Ovary (tissue), 7 donors: ENCODE measurements at regions not wholly inside any gene's neighbourhood (a gene's known extent, or its start where the extent isn't known, plus 50 kb on each side); places are given as distances from the start of the nearest gene placed in this dataset.

Source experiments
- DNase-seq, 5 donors: peaks; one replicate each; pipeline ENCODE4 v3.0.0-alpha.2; 2019 to 2020
- H3K27ac ChIP-seq, 2 donors: fragments of 200-600 bp; one replicate each; pipeline versions ENCODE4 v1.5.1 to v1.8.0; 2019 to 2022
- H3K27me3 ChIP-seq: fragments of 200-600 bp; one replicate; pipeline ENCODE4 v1.8.0; 2022
- H3K36me3 ChIP-seq: fragments of 200-600 bp; sonication (generic); one replicate; pipeline ENCODE4 v1.5.1; 2019
- H3K4me1 ChIP-seq: one replicate; pipeline ENCODE4 v1.8.1; 2013; ENCODE audit warnings: mild to moderate bottlenecking, moderate library complexity; ENCODE audit not compliant: insufficient read depth
- H3K4me3 ChIP-seq: fragments of 200-600 bp; sonication (generic); one replicate; pipeline ENCODE4 v1.5.1; 2017
- H3K9me3 ChIP-seq, 2 donors: fragments of 200-600 bp in 1 of 2; sonication (generic) in 1 of 2; one replicate each; pipeline versions ENCODE4 v1.5.1 to v1.8.1; 2013 to 2019; ENCODE audit warnings: mild to moderate bottlenecking in 1 of 2, moderate library complexity in 1 of 2
- CTCF ChIP-seq, 3 donors: fragments of 450-650 bp in 2 of 3; fragments of 200-600 bp in 1 of 3; IDR thresholded peaks; one replicate each; pipeline versions ENCODE4 v1.5.1 to v1.8.0; 2016 to 2022; ENCODE audit warnings: antibody characterized with exemption in 3 of 3, mild to moderate bottlenecking in 1 of 3
- EP300 ChIP-seq: sonication (generic); formaldehyde crosslinking; IDR thresholded peaks from one replicate; pipeline ENCODE4 v1.6.1; 2017; ENCODE audit warnings: antibody characterized with exemption
- POLR2A ChIP-seq: fragments of 450-650 bp; IDR thresholded peaks from one replicate; pipeline ENCODE4 v1.6.1; 2017; ENCODE audit warnings: antibody characterized with exemption, mild to moderate bottlenecking, moderate library complexity
- WGBS, 3 donors: extraction: QIAGEN DNeasy Blood & Tissue Kit in 1 of 3; methylation state at CpG; one replicate each; pipeline versions ENCODE4 v1.1.5 to v1.1.7; 2013 to 2017; 5-methylcytosine and 5-hydroxymethylcytosine counted together
- intact Hi-C, 4 donors: fragments of 100-400 bp; cut with DNase I; formaldehyde crosslinking; loops; one replicate each; pipeline versions ENCODE4 v1.11.0 to v1.15.1; 2022 to 2023
- donor health status: DM: no; HTN: no; CAD: no; lungs with moderate emphysema.
- donor health status: DM: no; HTN: no; CAD: no.
- donor health status: Bipolar disorder and iron deficiency.
- donor health status: DM: no; HTN: no; CAD: no.
- donor health status: DM: yes; HTN: yes; CAD: no.

DNA sequence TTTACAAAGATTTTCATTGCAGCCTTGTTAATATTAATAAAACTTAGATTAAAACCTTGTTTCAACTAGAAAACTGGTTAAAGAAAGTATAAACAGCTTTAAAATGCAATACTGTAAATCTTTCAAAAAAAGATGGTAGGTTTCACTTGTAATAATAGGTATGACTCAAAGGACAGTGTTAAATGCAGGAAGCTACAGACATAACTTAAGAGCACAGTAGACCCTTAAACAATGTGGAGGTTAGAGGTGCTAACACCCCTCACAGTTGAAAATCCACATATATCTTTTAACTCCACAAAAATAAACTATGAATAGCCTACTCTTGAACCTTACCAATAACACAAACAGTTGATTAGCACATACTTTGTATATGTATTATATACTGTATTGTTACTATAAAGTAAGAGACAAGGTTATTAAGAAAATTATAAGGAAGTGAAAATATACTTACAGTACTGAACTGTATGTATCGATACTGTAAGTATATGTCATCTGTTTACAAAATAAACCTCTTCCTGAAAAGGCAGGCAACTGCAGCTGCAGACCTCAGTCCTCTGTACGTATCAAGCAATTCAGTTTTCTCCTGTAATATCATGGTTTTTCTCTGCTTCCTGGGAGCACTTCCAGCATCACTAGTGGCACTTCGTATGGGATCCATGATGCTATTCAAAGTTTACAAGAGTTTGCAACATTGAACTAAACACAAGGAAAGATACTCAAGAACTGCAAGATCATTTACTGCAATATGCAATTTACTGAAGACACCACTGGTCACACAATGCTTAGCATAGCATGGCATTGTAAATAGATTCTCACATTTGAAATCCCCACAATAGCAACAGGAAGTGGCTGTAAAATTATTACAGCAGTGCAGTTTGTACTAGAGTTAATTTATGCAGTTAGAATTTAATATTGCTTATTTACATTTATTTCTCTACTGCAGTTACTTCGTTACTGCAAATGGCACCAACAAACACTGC is 610.5 kb upstream of the LRRTM4 start:
- no peak for TF ChIP-seq CTCF (IDR thresholded peaks at IDR 0.05)
- no peak for TF ChIP-seq EP300
- no peak for TF ChIP-seq POLR2A
- no peaks in the 10 kb centered on the region for H3K36me3 ChIP-seq
- intact Hi-C loops = no loop called here
- no peak overlapping the region for H3K27ac ChIP-seq
- H3K4me1 ChIP-seq = no peaks in the 10 kb centered on the region
- H3K9me3 ChIP-seq = no peaks in the 10 kb centered on the region
- no peaks in the 10 kb centered on the region for H3K27me3 ChIP-seq
- DNase-seq = no peak
- 49 to 71% (median 61%) methylated on average over 4 of the region's 4 CpGs for WGBS, 3 donors
- H3K4me3 ChIP-seq = no peak overlapping the region

- no peak overlapping the region for H3K27ac ChIP-seq
- DNase-seq = no peak
- H3K4me1 ChIP-seq = no peaks in the 10 kb centered on the region
- 85 to 91% (median 87%) methylated on average over 8 to 9 of the region's 9 CpGs for WGBS, 3 donors
- H3K9me3 ChIP-seq = no peaks in the 10 kb centered on the region
- no peaks in the 10 kb centered on the region for H3K36me3 ChIP-seq
- H3K4me3 ChIP-seq = no peak overlapping the region
- no peak for TF ChIP-seq CTCF (IDR thresholded peaks at IDR 0.05)
- TF ChIP-seq POLR2A = no peak
- no peak for TF ChIP-seq EP300
- intact Hi-C loops = no loop called here
- no peaks in the 10 kb centered on the region for H3K27me3 ChIP-seq
Observed at GRCh38 chr2:78145395-78145996, 623.3 kb upstream of the LRRTM4 start.

DNA sequence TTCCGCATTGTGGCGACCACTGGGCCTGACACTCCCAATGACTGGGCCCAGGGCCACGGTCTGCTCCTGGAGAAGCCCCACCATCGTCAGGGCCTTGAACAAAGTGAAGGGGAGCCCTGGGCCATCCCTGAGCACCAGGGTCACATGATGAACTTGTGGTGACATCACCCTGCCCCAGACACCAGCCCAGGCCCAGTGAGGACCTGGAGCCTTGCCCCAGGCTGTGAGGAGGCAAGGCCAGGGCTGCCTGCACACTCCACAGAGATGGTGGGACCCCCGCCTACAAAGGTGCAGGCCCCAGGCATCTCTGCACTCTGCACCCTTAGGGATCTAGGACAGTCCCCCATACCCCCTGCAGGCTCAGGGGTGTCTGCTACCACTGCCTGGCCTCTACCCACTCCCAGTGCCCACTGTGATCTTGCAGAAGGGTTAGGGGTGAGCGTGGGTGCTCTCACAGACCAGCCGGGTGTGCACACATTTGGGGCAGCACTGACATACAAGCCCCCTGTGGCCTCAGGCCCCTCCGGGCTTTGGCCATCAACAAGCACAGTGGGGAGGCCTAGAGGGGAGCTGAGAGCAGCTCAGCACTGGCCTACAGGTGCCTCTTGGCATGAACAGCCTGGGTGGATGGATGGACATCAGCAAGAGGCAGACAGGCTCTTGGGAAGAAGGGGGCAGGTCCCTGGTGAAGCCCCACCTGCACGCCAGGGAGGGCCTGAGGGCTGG is 624.0 kb upstream of the LRRTM4 start:
- H3K4me3 ChIP-seq = no peak overlapping the region
- no peak for TF ChIP-seq POLR2A
- no peak for TF ChIP-seq CTCF (IDR thresholded peaks at IDR 0.05)
- intact Hi-C loops = no loop called here
- H3K4me1 ChIP-seq = no peaks in the 10 kb centered on the region
- DNase-seq = no peak
- H3K27me3 ChIP-seq = no peaks in the 10 kb centered on the region
- H3K27ac ChIP-seq = no peak overlapping the region
- H3K36me3 ChIP-seq = no peaks in the 10 kb centered on the region
- H3K9me3 ChIP-seq = no peaks in the 10 kb centered on the region
- 83 to 90% (median 85%) methylated on average over 8 to 9 of the region's 9 CpGs for WGBS, 3 donors

DNA sequence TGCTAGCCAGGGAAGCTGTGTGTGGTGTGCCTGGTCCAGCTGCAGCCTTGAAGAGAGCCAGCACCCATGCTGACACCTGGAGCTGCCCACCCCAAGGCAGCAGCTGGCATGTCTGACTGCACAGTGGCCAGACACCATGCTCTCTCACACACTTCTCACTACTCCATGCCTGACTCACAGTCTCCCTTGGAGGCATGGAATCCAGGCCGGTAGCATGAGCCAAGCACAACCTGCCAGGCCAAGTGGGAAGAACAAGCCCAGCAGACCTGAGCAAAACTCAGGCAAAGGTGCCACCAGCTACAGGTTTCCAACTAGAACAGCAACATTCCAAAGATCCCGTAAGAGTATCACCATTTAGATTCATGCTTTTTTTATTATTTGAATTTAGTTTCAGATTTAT is 625.3 kb upstream of the LRRTM4 start:
- H3K27ac ChIP-seq = no peak overlapping the region
- 77 to 80% (median 79%) methylated on average over 2 of the region's 2 CpGs for WGBS, 3 donors
- no peaks in the 10 kb centered on the region for H3K36me3 ChIP-seq
- intact Hi-C loops = no loop called here
- TF ChIP-seq POLR2A = no peak
- no peak for DNase-seq
- H3K4me1 ChIP-seq = no peaks in the 10 kb centered on the region
- H3K4me3 ChIP-seq = no peak overlapping the region
- no peaks in the 10 kb centered on the region for H3K9me3 ChIP-seq
- H3K27me3 ChIP-seq = no peaks in the 10 kb centered on the region
